ENCODE measurements at regions not wholly inside any gene's neighbourhood (a gene's known extent, or its start where the extent isn't known, plus 50 kb on each side); places are given as distances from the start of the nearest gene placed in this dataset.
"Not testable (repeated sequence)": the region's sequence is repeated elsewhere in the genome, so short reads cannot be mapped to it uniquely, and the experiment has no call there.

DNA sequence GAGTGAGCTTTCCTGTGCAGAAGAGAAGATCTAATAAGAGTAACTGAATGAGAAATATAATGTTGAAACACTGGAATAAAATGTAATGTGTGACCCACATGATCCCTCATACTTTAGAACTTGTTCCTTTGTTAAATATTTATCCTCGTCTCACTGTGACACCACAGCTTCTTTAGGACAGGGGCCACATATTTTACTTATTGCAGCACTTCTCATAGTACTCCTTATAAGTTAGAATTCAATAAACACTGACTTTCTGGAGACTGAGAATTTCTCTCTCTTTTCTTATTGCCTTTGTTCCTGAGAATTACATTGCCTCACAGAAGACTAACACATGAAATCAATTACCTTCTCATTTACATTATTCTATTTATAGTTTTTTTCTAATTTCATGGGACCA, 1234.6 kb upstream of the CHAC2 start:
- DNase-seq: no peak

DNA sequence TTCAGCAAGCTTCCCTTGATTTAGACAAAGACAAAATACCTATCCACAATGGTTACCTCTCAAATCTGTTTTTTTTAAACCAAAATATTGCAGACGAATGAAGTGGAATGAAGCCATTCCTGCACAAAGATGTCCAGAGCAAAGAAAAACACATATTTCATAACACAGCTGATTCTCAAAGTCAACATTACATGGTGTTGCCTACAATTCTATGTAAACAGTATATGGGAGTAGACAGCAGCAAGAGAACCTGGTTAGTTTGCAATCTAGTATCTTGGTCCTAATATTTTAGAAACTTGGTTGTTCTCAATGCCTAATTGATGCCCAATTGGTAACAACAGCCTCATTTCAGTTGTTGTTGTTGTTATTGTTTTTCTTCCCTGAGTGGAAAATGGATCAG, 1240.9 kb upstream of the CHAC2 start:
- DNase-seq: no peak

DNA sequence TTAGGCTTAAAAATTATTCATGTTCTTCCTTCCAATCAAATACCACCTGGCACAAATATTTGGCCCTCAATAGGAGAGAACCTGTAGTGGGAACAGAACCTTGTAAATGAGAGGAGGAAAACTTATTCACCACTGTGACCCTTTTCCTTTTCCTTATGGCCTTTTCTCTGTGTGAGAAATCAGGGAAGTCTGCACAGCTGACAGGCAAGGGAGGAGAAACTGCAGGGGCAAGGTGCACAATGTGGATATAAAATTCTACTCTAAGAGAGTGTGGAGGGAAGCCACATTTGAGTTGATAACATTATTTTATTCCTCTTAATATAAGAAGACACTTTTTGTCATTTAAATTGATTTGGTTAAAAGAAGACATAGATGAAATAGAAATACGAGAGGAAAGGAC, 1247.0 kb upstream of the CHAC2 start:
- no peak for DNase-seq

DNA sequence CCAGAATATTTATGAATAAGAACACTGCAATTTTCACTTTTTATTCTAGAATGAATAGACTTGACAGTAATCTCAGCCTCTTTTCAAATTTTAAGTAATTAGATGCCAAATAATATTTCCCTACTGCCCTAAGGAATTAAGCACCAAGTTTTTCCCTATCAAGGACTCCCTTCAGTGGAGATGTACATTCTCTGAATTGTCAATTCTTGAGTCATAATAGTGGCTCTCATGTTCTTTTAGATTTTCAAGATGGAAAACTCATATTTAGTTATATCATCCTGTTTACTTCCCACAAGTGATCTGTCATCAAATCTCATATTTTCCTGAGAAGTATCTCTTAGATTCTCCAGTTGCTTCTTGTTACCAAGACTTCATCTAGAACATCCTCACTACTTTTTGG, 1248.9 kb upstream of the CHAC2 start:
- no peak for DNase-seq

DNA sequence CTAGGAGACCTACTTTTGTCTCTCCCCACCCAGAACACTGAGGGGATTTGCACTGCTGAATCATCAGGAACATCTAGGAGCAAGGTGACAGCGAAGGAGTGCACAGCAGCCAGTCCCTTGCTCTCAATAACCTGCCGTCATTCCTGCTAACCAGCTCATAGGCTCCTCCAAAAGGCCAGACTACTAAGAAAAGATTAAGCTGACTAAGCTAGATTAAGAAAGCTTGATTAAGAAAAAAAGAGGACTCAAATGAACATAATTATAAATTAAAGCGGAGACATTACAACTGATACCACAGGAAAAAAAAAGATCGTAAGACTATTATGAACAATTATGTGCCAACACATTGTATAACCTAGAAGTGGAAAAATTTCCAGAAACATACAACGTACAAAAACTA, 1254.8 kb upstream of the CHAC2 start:
- DNase-seq: no peak

DNA sequence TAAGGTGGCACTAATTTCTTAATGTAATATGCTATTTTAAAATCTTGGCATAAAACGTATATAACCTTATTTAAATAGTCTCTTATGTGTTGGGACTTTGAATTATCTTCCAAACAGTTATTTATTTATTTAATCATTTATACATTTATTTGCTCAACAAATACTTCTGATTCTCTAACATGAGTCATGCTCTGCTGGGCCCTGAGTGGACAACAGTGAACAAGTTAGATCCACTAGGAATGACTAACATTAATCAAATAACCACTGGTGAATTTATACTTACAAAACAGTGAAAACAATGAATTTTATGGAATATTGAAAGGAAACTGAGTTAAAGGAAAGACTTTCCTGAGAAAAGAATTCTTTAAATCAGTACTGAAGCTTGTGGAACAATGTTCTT, 1257.2 kb upstream of the CHAC2 start:
- no peak for DNase-seq

DNA sequence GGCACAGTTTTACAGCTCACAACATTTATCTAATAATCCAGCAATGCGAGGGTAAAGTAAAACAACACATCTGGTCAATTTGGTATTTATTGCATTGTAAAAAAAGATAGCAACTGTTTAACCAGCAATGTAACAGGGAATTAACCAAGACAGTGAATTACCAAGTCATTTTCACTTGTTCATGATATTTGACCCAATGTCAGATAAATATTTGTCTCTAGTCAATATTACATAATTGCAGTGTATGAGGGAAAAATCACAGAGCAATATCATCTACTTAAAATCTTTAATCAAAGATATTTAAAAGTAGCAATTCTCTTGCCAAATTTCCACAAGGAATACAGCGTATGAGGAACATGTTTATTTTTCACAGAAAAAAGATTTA, 1265.1 kb upstream of the CHAC2 start:
- DNase-seq: no peak

DNA sequence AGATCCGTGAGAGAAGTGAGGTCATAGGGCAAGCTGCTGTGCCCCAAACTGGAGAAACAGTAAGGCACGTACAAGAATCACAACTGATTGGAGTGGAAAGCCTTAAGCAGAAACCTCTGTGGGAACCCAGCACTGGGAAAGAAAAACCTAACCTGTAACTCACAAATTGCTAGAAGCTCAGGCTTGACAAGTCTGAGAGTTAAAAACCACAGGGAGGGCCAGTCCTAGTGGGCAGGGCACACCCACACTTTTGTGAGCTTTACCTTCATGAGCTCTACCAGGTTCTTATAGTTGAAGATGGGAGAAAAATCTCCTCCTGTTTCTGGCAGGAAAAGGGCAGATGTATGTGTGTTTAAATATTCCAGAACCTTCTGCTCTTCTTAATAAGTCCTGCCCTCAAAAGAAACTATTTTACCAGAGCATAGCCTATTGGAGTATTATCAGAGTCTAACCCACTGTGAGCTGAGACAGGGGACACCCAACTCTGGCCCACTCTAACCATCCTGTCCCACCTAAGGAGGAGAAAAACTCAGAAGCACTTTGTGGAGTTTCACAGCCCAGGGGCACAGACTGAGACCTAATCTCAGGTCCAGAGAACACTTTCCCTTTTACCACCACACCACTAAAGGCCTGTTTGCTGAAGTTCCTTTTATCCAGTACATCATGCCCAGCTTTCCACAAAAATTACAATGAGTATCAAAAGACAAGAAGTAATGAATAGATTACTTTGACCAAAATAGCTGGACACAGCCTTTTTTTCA, 1265.7 kb upstream of the CHAC2 start:
- DNase-seq: no peak

DNA sequence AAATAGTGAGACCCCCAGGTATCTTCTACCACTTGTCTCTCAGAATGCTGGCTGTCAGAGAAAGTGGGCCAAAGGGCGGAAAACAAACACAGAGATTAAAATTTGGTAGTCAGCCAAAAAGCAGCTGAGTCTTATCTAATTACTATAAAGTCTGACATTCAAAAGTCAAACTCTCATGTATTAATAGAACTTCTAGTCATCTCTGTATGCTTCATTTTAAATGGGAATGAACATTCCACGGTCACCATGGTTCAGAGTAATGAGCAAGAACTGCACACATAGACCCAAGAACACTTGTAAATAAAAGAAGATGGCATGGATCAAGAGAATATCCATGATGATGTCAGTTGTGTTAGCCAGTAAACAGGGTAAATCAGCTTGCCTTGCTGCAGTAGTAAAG, 1267.0 kb upstream of the CHAC2 start:
- no peak for DNase-seq

DNA sequence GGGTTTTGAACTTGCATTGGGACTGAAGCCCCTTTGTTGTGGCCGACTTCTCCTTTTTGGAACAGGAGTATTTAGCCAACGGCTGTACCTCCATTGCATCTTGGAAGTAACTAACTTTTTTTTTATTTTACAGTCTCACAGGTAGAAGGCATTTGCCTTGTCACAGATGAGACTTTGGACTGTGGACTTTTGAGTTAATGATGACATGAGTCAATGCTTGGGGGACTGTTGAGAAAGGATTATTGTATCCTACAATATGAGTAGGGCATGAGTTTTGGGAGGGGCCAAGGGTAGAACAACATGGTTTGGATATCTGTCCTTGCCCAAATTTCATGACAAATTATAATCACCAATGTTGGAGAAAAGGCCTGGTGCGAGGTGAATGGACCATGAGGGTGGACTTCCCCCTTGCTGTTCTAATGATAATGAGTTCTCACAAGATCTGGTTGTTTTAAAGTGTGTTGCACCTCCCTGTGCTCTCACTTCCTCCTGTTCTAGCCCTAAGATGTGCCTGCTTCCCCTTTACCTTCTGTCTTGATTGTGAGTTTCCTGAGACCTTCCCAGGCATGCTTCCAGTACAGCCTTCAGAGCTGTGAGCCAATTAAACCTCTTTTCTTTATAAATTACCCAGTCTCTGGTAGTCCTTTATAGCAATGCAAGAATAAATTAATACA, 1269.4 kb upstream of the CHAC2 start:
- no peak for DNase-seq

DNA sequence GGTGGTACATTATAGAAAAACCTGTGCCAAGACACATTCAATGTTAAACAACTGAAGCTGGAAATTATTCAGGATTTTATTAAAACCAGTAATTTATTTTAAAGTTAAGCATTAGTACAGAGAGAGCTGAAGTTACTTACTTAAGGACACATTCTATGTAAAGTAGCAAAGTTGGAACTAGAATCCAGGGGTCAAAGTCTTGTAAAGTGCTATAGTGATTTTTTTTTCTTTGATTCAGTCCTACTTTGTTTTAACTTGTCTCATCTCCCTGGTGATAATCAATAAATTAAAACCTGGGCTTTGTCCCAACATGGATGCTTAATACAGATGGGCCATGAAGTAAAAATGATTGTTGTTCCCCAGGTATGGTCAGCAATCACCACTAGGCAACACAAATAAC, 1271.8 kb upstream of the CHAC2 start:
- DNase-seq: no peak

DNA sequence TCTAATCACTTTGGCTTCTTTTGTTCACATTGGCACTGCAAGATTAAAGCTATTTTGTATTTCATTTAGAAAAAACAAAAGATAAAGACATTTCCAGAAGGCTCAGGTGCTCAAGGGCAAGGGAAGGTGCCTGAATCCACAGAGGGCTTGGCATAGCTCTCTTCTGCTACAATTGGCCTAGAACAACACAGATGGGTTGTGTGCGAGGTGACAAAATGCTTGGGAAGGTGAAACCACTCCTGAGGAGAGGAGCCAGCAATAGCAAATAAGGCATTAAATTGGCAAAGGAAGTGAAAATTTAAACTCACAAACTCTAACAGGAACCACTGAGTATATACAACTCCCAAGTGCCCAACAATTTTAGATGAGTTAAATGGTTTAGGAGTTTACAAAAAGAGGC, 1290.4 kb upstream of the CHAC2 start:
- no peak for DNase-seq

DNA sequence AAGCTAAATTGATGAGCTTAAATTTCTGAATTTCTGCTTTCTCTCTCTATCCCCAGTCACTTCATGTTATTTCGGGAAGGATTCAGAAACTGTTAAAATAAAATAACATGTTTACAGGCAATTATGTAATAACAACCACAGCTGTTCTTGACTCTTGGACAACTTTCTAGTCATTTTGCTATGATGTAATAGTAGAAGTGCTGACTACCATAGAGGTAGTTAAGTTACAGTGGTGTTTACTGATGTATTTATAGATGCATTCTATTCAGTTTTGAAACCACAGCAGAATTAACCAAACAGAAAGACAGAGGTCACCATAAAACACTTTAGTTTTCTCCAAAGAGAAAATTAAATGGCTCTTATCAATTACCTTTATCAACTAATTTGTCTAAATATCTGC, 1292.0 kb upstream of the CHAC2 start:
- no peak for DNase-seq

DNA sequence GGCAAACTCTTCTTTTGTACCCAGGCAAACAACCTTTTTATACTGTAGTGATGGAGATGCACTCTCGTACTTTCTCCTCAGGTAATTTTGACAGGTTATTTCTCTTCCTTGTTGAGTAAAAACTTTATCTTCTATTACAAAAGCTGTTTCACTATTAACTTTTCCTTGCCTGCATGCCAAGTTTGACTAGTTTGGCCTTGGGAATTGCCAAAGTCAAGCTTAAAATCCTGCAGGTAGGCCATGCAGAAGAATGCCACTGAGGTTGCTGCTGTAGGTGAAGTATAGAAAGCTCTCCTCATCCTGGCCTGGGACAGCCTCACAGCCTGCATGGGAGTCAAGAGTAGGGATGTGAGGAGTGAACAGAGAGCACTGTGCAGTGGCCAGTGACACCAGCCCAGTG, 1293.5 kb upstream of the CHAC2 start:
- no peak for DNase-seq

DNA sequence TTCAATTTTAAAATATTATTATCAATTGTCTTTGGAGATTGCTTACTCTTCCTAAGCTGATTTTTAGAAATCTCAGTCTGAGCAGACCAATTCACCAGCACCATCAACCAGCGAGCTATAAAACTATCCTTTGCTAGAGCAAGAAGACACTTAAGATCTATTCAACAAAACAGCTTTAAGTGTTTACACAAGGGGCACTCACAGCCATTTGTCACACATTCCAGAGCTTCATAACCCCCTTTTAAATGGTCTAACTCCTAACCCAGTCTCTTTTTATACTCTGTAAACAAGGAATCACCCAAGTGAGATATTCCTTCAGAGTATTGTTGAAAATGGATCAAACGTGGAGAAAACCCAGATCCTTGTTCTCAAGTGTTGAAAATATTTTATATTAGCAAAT, 1294.1 kb upstream of the CHAC2 start:
- DNase-seq: no peak

DNA sequence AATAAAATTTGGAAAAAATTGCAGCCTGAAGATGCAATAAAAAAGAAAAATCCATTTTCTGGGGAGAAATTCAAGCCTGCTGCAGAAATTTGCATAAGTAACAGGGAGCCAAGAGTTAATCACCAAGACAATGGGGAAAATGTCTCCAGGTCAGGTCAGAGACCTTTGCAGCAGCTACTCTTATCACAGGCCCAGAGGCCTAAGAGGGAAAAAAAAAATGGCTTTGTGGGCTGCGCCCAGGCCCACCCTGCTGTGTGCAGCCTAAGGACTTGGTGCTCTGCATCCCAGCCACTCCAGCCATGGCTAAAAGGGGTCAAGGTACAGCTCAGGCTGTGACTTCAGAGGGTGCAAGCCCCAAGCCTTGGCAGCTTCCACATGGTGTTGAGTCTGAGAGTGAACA, 1297.1 kb upstream of the CHAC2 start:
- not testable (repeated sequence) for DNase-seq

DNA sequence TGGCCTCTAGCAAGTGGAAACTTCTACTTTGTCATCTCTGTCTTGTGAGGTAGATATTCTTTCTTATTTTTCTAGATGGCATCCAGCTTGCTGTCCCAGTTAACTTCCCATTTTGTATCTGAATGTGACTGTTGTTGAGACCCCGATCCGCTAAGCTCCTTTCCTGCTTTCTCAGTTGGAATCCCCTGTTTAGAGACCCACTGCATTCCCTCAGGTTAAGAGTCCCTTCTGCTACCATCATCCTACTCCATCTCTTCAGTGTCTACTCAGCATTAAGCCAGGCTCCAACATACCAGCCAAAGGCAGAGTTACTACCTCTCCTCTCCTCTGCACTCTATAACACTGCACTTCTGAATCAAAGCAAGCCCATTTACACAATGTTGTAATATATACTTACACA, 1300.4 kb upstream of the CHAC2 start:
- no peak for DNase-seq

DNA sequence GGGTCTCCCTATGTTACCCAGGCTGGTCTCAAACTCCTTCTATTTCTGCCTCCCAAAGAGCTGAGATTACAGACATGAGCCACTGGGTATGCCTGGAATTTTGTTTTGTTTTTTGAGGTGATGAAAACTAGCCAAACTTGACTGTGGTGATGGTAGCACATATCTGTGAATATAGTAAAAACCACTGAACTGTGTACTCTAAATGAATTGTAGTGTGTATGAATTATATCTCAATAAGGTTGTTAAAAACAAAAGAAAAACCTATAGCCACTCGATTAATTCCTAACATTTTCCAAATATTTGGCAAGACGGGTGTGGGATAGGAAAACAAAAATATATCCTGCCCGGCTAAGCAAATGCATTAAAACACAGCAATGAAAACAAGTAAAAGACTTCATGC, 1302.3 kb upstream of the CHAC2 start:
- DNase-seq: no peak

DNA sequence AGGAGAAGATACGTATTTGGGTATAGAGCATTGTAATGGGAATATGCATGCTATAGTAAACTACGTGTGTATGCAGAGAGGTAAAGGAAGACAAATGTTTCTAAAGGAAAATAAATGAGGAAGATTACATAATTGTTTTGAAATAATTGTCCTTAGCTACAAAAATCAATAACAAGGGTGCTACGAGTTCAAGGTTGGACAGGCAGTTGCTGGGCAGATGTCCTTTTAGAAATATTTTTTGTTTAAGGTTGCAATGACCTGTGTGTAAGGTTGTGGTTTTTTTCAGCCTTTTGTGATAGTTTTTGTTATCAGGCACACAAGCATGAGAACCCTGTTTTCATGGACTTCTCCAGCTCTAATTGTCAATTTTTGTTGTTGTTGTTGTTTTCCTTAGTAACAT, 1304.1 kb upstream of the CHAC2 start:
- DNase-seq: no peak

DNA sequence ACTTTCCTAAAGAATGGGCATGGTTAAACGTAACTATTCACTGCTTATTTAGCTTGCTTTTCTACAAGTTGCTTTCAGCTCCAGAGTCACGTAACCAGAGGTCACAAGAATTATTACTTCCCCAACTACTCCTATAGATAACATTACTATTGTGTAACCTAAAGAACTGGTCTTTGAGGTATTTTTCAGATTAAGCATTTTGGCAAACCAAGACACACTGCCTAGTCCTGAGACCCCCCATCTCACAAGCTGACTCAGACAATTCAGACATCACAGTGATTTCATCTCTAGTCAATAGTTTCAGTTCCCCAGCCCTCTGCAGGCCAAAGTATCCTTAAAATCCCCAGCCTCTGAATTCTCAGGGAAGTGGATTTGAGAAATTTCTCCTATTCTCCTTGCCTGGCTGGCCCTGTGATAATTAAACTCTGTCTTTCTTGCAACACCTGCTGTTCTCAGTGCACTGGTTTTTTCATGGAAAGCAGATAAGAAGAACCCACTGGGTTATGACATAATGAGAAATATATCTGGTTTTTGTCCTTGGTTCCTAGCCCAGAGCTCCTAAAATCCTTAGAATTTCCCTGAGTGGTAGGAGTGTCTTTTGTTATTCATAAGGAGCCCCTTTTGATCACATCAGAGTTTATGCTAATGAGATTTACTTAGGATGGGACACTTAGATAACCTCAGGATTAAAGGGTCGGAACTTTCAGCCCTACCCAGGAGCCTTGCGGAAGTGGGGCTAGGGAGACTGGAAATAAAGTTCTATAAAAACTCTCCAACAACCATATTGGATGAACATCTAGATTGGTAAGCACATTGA, 1310.8 kb upstream of the CHAC2 start:
- DNase-seq: no peak

DNA sequence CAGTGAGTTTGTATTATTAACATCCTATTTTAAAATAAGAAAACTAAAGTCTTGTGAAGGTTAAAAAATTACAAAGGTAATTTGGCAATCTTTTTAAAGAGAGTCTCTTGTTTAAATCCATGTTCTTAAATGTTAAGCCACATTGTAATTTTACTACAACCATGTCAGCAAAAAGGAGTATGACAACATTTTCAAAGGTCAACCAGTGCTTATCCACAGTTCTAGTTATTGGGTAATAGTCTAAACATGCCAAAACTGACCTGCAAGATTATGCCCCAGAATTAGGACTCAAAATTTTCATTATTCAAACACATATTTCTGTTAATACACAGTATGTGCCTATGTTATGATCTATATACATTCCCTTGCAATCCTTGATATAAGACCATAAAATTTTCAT, 1312.6 kb upstream of the CHAC2 start:
- DNase-seq: no peak

DNA sequence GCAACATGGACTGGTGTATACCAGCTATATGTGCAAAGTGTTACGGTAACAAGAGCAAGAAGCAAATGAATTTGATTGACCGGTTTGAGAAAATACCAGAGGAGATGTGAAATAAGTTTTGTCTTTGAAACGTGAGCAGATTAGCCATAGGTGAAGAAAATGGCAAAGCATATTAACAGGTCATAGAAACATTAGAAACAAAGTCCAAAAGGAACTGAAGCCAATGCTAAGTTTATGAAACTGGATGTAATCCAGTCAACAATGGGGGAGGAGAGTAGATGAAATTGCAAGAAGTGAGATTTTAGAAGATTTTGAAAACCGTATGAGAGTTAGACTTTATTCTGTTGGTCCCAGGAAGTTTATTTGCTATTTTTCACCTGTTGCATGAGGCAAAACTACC, 1315.4 kb upstream of the CHAC2 start:
- DNase-seq: no peak

DNA sequence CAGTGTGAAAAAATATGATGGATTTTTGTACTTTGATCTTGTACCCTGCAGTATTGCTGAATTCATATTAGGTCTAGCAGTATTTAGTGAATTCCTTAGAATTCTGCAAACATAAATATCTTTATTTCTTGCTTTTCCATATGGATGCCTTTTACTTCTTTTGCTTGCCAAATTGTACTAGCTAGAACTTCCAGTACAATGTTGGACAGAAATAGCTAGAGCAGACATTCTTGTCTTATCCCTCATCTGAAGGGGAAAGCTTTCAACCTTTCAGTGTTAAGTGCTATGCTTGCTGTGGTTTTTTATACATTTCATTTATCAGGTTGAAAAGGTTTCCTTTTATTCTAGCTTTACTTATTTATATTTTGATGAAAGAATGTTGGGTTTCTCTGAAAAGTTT, 1321.9 kb upstream of the CHAC2 start:
- no peak for DNase-seq

DNA sequence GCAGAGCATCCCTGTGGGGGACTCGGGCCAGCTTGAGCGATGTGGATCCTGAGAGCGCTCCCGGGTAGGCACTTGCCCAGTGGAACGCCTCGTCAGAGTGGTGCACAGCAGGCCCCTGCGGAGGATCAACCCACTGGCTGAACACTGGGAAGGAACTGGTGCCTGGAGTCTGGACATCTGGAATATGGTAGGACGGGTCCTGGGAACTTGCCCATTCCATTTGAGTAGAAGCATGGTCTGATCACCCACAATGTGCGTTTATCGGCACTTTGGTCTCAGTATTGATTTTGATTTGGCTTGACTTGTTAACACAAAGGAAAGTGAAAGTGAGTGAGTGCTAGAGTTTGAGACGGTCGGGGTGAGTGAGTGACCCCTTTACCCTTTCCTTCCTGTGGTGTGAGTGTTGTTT, 1336.2 kb upstream of the CHAC2 start:
- DNase-seq: no peak
